ENCODE measurements at regions not wholly inside any gene's neighbourhood (a gene's known extent, or its start where the extent isn't known, plus 50 kb on each side); places are given as distances from the start of the nearest gene placed in this dataset.

DNA sequence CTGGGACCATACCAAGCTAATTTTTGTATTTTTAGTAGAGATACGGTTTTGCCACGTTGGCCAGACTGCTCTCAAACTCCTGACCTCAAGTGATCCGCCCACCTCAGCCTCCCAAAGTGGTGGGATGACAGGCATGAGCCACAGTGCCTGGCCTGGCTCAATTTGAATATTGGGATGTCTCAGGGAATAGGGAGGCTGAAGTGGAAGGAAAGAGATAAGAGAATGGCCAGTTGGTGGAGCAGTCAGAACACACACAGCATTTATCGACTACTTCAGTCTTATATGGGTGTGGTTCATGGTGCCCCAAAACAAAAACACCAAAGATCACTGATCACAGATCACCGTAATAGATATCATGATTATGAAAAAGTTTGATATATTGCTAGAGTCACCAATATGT lies 144.4 kb downstream of the GMNC start:
- peaks cover 18% of the 10 kb centered on the region for H3K9me3 ChIP-seq (ENCODE audit: low read length)
- H3K4me1 ChIP-seq (ENCODE audit: low read length) = no peaks in the 10 kb centered on the region
- no peak overlapping the region for H3K27ac ChIP-seq (ENCODE audit: low read length)
- H3K9ac ChIP-seq (ENCODE audit: low read length) = no peak overlapping the region
- no peak overlapping the region for H3K4me2 ChIP-seq (ENCODE audit: low read depth, low read length, poor library complexity, severe bottlenecking)
- no peak overlapping the region for H2AFZ ChIP-seq (ENCODE audit: low read length)
- H3K27me3 ChIP-seq (ENCODE audit: low read length) = no peaks in the 10 kb centered on the region
- no peaks in the 10 kb centered on the region for H3K79me2 ChIP-seq (ENCODE audit: low read length)
- H3K9me2 ChIP-seq (replicated peaks; ENCODE audit: insufficient read depth, low read length) = no peaks in the 10 kb centered on the region
- no peaks in the 10 kb centered on the region for H3K36me3 ChIP-seq (ENCODE audit: insufficient read depth, low read length)
- DNase-seq = no peak
- H3K4me3 ChIP-seq (ENCODE audit: low read length) = no peak overlapping the region
- H4K20me1 ChIP-seq (ENCODE audit: insufficient read depth, low read depth, low read length) = no peaks in the 10 kb centered on the region

DNA sequence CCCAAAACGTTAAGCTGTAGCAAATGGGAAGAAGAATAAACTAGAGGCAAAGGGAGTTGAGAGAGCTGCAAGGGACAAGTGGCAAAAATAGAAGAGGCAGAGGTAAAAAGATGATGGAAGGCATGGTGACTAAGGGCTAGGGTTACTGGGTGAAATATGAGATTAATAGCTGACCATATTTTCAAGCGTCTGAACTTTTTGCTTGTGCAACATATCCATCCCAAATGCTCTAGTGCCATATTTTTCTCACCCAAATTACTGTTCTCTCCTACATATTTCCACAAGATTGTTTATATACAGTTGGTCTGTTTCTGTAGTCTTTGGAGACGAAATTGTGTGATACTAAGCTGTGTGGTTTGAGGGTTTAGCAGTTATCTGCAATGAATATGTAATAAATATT lies 145.5 kb downstream of the GMNC start:
- Histone ChIP-seq H3K9me3 (ENCODE audit: low read length) (peaks cover 18% of the 10 kb centered on the region), H4K20me1 (ENCODE audit: insufficient read depth, low read depth, low read length) (no peaks in the 10 kb centered on the region), H3K27ac (ENCODE audit: low read length) (no peak overlapping the region), H3K36me3 (ENCODE audit: insufficient read depth, low read length) (no peaks in the 10 kb centered on the region), H3K9me2 (replicated peaks; ENCODE audit: insufficient read depth, low read length) (no peaks in the 10 kb centered on the region), H3K79me2 (ENCODE audit: low read length) (no peaks in the 10 kb centered on the region), H3K4me1 (ENCODE audit: low read length) (no peaks in the 10 kb centered on the region), H2AFZ (ENCODE audit: low read length) (no peak overlapping the region), H3K4me2 (ENCODE audit: low read depth, low read length, poor library complexity, severe bottlenecking) (no peak overlapping the region), H3K4me3 (ENCODE audit: low read length) (no peak overlapping the region), H3K27me3 (ENCODE audit: low read length) (no peaks in the 10 kb centered on the region), H3K9ac (ENCODE audit: low read length) (no peak overlapping the region)
- no peak for DNase-seq

DNA sequence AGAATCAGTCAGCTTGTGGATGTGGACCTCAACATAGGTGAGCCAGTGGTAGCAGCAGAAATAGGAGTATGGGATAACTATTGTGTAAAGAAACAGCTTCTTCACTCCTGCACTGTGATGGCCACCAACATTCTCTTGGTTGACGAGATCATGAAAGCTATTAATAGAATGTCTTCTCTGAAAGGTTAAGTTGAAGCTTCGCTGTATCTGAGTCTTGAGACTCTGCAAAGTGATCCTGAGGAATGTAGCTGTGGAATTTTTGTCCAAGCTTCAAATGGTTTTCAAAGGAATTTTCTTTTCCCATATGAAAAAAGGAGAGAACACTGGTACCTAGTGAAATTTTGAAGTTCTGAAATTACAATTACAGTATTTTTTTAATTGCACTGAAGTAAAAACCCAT lies 146.3 kb downstream of the GMNC start:
- Histone ChIP-seq H4K20me1 (ENCODE audit: insufficient read depth, low read depth, low read length) (no peaks in the 10 kb centered on the region), H3K4me1 (ENCODE audit: low read length) (no peaks in the 10 kb centered on the region), H3K9me3 (ENCODE audit: low read length) (peaks cover 12% of the 10 kb centered on the region), H3K27ac (ENCODE audit: low read length) (no peak overlapping the region), H3K27me3 (ENCODE audit: low read length) (no peaks in the 10 kb centered on the region), H3K4me3 (ENCODE audit: low read length) (no peak overlapping the region), H3K79me2 (ENCODE audit: low read length) (no peaks in the 10 kb centered on the region), H3K9me2 (replicated peaks; ENCODE audit: insufficient read depth, low read length) (no peaks in the 10 kb centered on the region), H3K36me3 (ENCODE audit: insufficient read depth, low read length) (no peaks in the 10 kb centered on the region), H2AFZ (ENCODE audit: low read length) (no peak overlapping the region), H3K9ac (ENCODE audit: low read length) (no peak overlapping the region), H3K4me2 (ENCODE audit: low read depth, low read length, poor library complexity, severe bottlenecking) (no peak overlapping the region)
- no peak for DNase-seq

GRCh38 chr3:190710723-190711122 lies 151.8 kb downstream of the GMNC start:
- Histone ChIP-seq H3K9ac (ENCODE audit: low read length) (no peak overlapping the region), H3K9me2 (replicated peaks; ENCODE audit: insufficient read depth, low read length) (no peaks in the 10 kb centered on the region), H3K27me3 (ENCODE audit: low read length) (no peaks in the 10 kb centered on the region), H4K20me1 (ENCODE audit: insufficient read depth, low read depth, low read length) (no peaks in the 10 kb centered on the region), H3K79me2 (ENCODE audit: low read length) (no peaks in the 10 kb centered on the region), H3K4me3 (ENCODE audit: low read length) (no peak overlapping the region), H3K27ac (ENCODE audit: low read length) (no peak overlapping the region), H3K9me3 (ENCODE audit: low read length) (peaks cover 4% of the 10 kb centered on the region), H2AFZ (ENCODE audit: low read length) (no peak overlapping the region), H3K36me3 (ENCODE audit: insufficient read depth, low read length) (no peaks in the 10 kb centered on the region), H3K4me2 (ENCODE audit: low read depth, low read length, poor library complexity, severe bottlenecking) (no peak overlapping the region), H3K4me1 (ENCODE audit: low read length) (no peaks in the 10 kb centered on the region)
- DNase-seq = no peak

GRCh38 chr3:190709351-190709773 lies 153.1 kb downstream of the GMNC start:
- Histone ChIP-seq H3K27me3 (ENCODE audit: low read length) (no peaks in the 10 kb centered on the region), H2AFZ (ENCODE audit: low read length) (no peak overlapping the region), H3K27ac (ENCODE audit: low read length) (no peak overlapping the region), H3K4me3 (ENCODE audit: low read length) (no peak overlapping the region), H3K4me2 (ENCODE audit: low read depth, low read length, poor library complexity, severe bottlenecking) (no peak overlapping the region), H3K9ac (ENCODE audit: low read length) (no peak overlapping the region), H3K79me2 (ENCODE audit: low read length) (no peaks in the 10 kb centered on the region), H4K20me1 (ENCODE audit: insufficient read depth, low read depth, low read length) (no peaks in the 10 kb centered on the region), H3K36me3 (ENCODE audit: insufficient read depth, low read length) (no peaks in the 10 kb centered on the region), H3K4me1 (ENCODE audit: low read length) (no peaks in the 10 kb centered on the region), H3K9me2 (replicated peaks; ENCODE audit: insufficient read depth, low read length) (no peaks in the 10 kb centered on the region), H3K9me3 (ENCODE audit: low read length) (peaks cover 4% of the 10 kb centered on the region)
- no peak for DNase-seq

Measured in Karpas-422 (cell line).